ENCODE measurements at regions not wholly inside any gene's neighbourhood (a gene's known extent, or its start where the extent isn't known, plus 50 kb on each side); places are given as distances from the start of the nearest gene placed in this dataset.
"Not testable (repeated sequence)": the region's sequence is repeated elsewhere in the genome, so short reads cannot be mapped to it uniquely, and the experiment has no call there.

GRCh38 chr16:58850019-58850677, 116.0 kb upstream of the GOT2 start:
- no peak overlapping the region for H3K27ac ChIP-seq
- no peak for TF ChIP-seq CTCF (conservative IDR thresholded peaks at IDR 0.05)

DNA sequence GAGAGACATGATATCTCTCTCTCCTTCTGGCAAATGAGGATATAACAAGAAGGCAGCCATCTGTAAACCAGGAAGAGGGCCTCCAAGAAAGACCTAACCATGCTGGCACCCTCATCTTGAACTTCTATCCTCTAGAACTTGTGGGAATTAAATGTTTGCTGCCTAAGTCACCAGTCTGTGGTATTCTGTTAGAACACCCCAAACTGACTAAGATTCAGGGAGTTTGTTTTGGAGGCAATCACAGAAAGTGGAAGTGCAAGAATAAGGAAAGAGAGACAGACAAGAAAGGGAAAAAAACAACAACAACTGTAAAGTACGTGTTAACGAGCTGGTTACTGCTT, 114.5 kb upstream of the GOT2 start:
- TF ChIP-seq CTCF (conservative IDR thresholded peaks at IDR 0.05), result no peak
- H3K27ac ChIP-seq, result no peak overlapping the region

DNA sequence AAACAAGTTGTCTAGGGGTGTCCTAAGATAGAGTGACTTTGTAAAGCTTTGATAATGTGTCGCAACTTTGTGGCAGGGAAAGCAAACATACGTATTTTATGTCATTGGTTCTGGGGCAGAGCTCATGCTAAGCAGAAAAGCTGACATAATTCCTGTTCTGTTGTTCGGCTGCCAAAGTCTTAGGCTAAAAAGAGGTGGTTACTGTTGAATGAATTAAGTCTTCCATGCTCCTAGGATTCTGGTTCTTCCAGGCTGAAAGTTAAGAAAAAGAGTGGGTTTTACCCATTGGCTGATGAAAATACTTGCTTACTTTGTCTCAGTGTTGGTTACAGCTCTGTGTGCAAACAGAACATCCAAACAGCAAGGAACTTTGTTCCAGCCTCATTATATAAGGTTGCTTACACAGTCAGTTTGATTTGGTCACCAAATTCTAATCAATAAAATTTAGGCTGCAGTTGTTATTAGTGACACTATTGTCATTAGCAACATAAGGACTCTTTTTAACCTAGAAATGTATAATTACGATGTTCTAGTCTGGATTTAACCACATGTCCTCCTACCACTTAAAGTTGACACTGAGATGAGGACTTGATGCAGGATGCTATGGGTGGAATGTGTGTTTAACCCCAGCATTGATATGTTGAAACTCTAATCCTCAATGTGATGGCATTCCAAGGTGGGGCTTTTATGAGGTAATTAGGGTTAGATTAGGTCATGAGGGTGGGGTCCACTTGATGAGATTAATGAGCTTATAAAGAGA, 114.0 kb upstream of the GOT2 start:
- no peak overlapping the region for H3K27ac ChIP-seq
- no peak for TF ChIP-seq CTCF (conservative IDR thresholded peaks at IDR 0.05)

GRCh38 chr16:58846226-58846625, 112.1 kb upstream of the GOT2 start:
- H3K27ac ChIP-seq, result not testable (repeated sequence)

DNA sequence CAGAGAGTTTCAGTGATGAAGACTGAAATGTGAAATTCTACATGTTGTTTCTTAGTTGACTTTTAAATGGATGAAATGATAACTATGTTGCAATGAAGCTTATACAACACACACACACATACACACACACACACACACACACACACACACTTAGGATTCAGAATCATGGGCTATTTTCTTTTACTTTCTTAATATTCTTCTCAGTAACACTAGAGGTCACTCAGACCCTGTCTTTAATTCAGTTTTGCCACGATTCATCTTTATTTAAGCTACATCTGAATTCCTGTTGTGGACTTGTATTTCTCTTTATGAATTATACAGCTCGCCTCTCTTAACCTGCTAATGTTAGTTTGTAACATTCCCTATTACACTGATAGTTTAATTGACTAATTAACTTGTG, 109.6 kb upstream of the GOT2 start:
- H3K27ac ChIP-seq, result no peak overlapping the region
- peak; percentile 59 for TF ChIP-seq CTCF (conservative IDR thresholded peaks at IDR 0.05)

DNA sequence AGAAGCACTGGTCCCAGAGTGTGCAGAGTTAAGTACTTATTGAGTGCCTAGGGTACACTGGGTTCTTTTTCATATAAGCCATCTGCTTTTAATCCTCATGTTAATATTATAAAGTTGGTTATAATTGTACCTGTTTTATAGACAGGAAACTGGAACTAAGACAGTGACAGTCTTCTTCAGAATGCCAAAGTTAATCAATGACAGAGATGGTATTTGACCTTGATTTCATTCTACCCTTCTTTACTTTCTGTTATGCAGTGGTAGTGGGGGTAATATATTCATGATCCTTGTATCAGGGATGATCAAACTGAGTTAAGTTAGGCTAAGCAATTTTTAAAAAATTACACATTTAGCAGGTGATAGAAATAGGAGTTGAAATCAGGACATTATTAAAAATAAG, 108.6 kb upstream of the GOT2 start:
- TF ChIP-seq CTCF (conservative IDR thresholded peaks at IDR 0.05), result no peak
- H3K27ac ChIP-seq, result no peak overlapping the region

DNA sequence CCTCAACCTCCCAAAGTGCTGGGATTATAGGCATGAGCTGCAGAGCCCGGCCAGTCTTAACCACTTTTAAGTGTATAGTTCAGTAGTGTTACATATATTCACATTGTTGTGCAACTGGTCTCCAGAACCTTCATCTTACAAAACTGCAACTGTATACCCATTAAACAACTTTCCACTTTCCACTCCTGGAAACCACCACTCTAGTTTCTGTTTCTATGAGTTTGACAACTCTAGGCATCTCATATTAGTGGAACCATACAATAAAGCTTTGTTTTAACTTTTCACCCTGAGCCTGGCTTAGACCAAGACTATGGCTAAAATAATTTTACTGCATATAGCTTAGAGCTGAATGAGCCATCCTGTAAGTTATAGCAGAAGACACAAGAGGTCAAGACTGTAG, 108.0 kb upstream of the GOT2 start:
- no peak overlapping the region for H3K27ac ChIP-seq

More for the DNA sequence above, 108.0 kb upstream of the GOT2 start:
- TF ChIP-seq CTCF (conservative IDR thresholded peaks at IDR 0.05), result no peak
